Choroid plexus epithelial cell (primary cell): ENCODE measurements at regions not wholly inside any gene's neighbourhood (a gene's known extent, or its start where the extent isn't known, plus 50 kb on each side); places are given as distances from the start of the nearest gene placed in this dataset.

ENCODE experiments used
- DNase-seq: peaks from one replicate; pipeline ENCODE4 v3.0.0-alpha.2; 2010; ENCODE audit warnings: low read depth
- H3K4me3 ChIP-seq: 2 replicates; pipeline ENCODE4 v1.5.1; 2011; ENCODE audit warnings: low read depth, mild to moderate bottlenecking, control low read depth, low read length, moderate library complexity
- CTCF ChIP-seq: conservative IDR thresholded peaks from 2 replicates; pipeline ENCODE4 v1.5.1; 2011; ENCODE audit warnings: low read depth, mild to moderate bottlenecking, control low read depth, inconsistent platforms, low read length, moderate library complexity

GRCh38 chr2:196453613-196454047, 185.9 kb upstream of the CCDC150 start:
- peak; percentile 85 for TF ChIP-seq CTCF
- DNase-seq: peak; percentile 85
- no peak overlapping the region for H3K4me3 ChIP-seq

- TF ChIP-seq CTCF: no peak
- H3K4me3 ChIP-seq: no peak overlapping the region
- no peak for DNase-seq
Observed at GRCh38 chr2:196454492-196454891, 185.0 kb upstream of the CCDC150 start.

GRCh38 chr2:196459539-196459938, 180.0 kb upstream of the CCDC150 start:
- peak overlapping the region; percentile 3 for H3K4me3 ChIP-seq

GRCh38 chr2:196463706-196464105, 175.8 kb upstream of the CCDC150 start:
- no peak for TF ChIP-seq CTCF
- no peak for DNase-seq
- H3K4me3 ChIP-seq: no peak overlapping the region

More at GRCh38 chr2:196459539-196459938, 180.0 kb upstream of the CCDC150 start:
- TF ChIP-seq CTCF: no peak
- peak; percentile 91 for DNase-seq

GRCh38 chr2:196464311-196464710, 175.2 kb upstream of the CCDC150 start:
- no peak overlapping the region for H3K4me3 ChIP-seq
- TF ChIP-seq CTCF: no peak
- no peak for DNase-seq

GRCh38 chr2:196466581-196466980, 172.9 kb upstream of the CCDC150 start:
- no peak for TF ChIP-seq CTCF
- no peak for DNase-seq
- no peak overlapping the region for H3K4me3 ChIP-seq

- no peak for DNase-seq
- peak; percentile 23 for TF ChIP-seq CTCF
- no peak overlapping the region for H3K4me3 ChIP-seq
Observed at GRCh38 chr2:196468394-196468793, 171.1 kb upstream of the CCDC150 start.
